SK-N-MC (cell line): ENCODE measurements at regions not wholly inside any gene's neighbourhood (a gene's known extent, or its start where the extent isn't known, plus 50 kb on each side); places are given as distances from the start of the nearest gene placed in this dataset.

ENCODE experiments used
- EZH2 ChIP-seq: fragments of 200-600 bp; sonication (generic); IDR thresholded peaks from one replicate; pipeline ENCODE4 v1.6.1; 2017; ENCODE audit warnings: antibody characterized with exemption
- FOXP2 ChIP-seq: optimal IDR thresholded peaks from 2 replicates; pipeline ENCODE3; 2011; ENCODE audit warnings: mild to moderate bottlenecking, moderate library complexity; ENCODE audit not compliant: insufficient read depth; ENCODE audit errors: extremely low read length, control extremely low read depth
- POLR2AphosphoS5 ChIP-seq: IDR thresholded peaks from 2 replicates; pipeline ENCODE4 v1.6.1; 2012; ENCODE audit warnings: mild to moderate bottlenecking, low read depth, low read length, borderline replicate concordance

GRCh38 chr11:70743941-70744351 is 345.6 kb downstream of the CTTN start:
- TF ChIP-seq EZH2, result no peak
- TF ChIP-seq POLR2AphosphoS5, result no peak
- no peak for TF ChIP-seq FOXP2
